GM12878 (cell line): ENCODE measurements at regions not wholly inside any gene's neighbourhood (a gene's known extent, or its start where the extent isn't known, plus 50 kb on each side); places are given as distances from the start of the nearest gene placed in this dataset.

Source experiments
- ATAC-seq: fragments of 200-7000 bp; cut with Tn5 transposase; 3 replicates; pipeline ENCODE4 v1.9.1; 2020; ENCODE audit warnings: mild to moderate bottlenecking, moderate library complexity
- BruUV-seq: library from RNA; stranded (reverse); fragments of 400-500 nt; replicated peaks from 2 replicates; lab custom pipeline; 2021; lab: Mats Ljungman, UMichigan
- CTCF ChIA-PET: fragments of 300-600 bp; sonication (Branson Sonifier 250); formaldehyde crosslinking; extraction: SDS; loops from one replicate; lab custom pipeline; 2021; ENCODE audit warnings: inconsistent platforms; lab: Yijun Ruan, JAX
- POLR2A ChIA-PET: fragments of 350-600 bp; formaldehyde crosslinking; extraction: SDS; loops from one replicate; lab custom pipeline; 2021; ENCODE audit warnings: inconsistent platforms; lab: Charles Lee
- RAD21 ChIA-PET: fragments of 300-600 bp; sonication (Branson Sonifier 250); formaldehyde crosslinking; loops from one replicate; lab custom pipeline; 2023; ENCODE audit warnings: antibody characterized with exemption; ENCODE audit not compliant: unreplicated experiment; lab: Charles Lee
- SMC1A ChIA-PET: fragments of 300-600 bp; sonication (Branson Sonifier 250); formaldehyde crosslinking; loops from one replicate; lab custom pipeline; 2023; ENCODE audit not compliant: unreplicated experiment, uncharacterized antibody; lab: Charles Lee
- DNase-seq: peaks from one replicate; pipeline ENCODE4 v3.0.0-alpha.2; 2011; ENCODE audit warnings: low read depth, low spot score
- FAIRE-seq: peaks from 3 replicates; lab custom pipeline; 2011; peaks lifted over from hg19 to GRCh38; lab: Jason Lieb, UNC
- H2AFZ ChIP-seq: 2 replicates; pipeline ENCODE4 v1.6.0; 2011; ENCODE audit warnings: low read depth, low read length, control low read depth; ENCODE audit not compliant: control insufficient read depth
- H3K27ac ChIP-seq: 2 replicates; pipeline ENCODE4 v1.5.1; 2011; ENCODE audit warnings: control low read depth; ENCODE audit not compliant: control insufficient read depth, insufficient read depth
- H3K27me3 ChIP-seq, 2 experiments: replicated peaks in 1 of 2; 2 replicates each; pipeline versions ENCODE4 v1.6.0 to v1.6.1; 2011; ENCODE audit warnings: low read length in 1 of 2; ENCODE audit not compliant: control insufficient read depth in 2 of 2, insufficient read depth in 2 of 2
- H3K36me3 ChIP-seq, 2 experiments: 2 replicates each; pipeline ENCODE4 v1.5.1; 2011; ENCODE audit warnings: low read length in 1 of 2; ENCODE audit not compliant: control insufficient read depth in 2 of 2, insufficient read depth in 2 of 2
- H3K4me1 ChIP-seq: 2 replicates; pipeline ENCODE4 v1.6.1; 2011; ENCODE audit warnings: mild to moderate bottlenecking, low read length, moderate library complexity, mixed read lengths; ENCODE audit not compliant: control insufficient read depth, insufficient read depth
- H3K4me2 ChIP-seq: 2 replicates; pipeline ENCODE4 v1.6.0; 2011; ENCODE audit warnings: control low read depth; ENCODE audit not compliant: control insufficient read depth, insufficient read depth
- H3K4me3 ChIP-seq: fragments of 200-600 bp; sonication (generic); 2 replicates; pipeline ENCODE4 v1.5.1; 2016
- H3K79me2 ChIP-seq: 2 replicates; pipeline ENCODE4 v1.6.0; 2011; ENCODE audit warnings: low read length; ENCODE audit not compliant: control insufficient read depth, insufficient read depth
- H3K9ac ChIP-seq: 2 replicates; pipeline ENCODE4 v1.8.0; 2011; ENCODE audit warnings: low read length, control low read depth, mixed read lengths; ENCODE audit not compliant: control insufficient read depth, insufficient read depth
- H3K9me3 ChIP-seq: replicated peaks from 3 replicates; pipeline ENCODE4 v1.5.1; 2011; ENCODE audit warnings: mild to moderate bottlenecking, low read length; ENCODE audit not compliant: control insufficient read depth, insufficient read depth
- H4K20me1 ChIP-seq: 2 replicates; pipeline ENCODE4 v1.6.0; 2011; ENCODE audit not compliant: control insufficient read depth, insufficient read depth
- BACH1 ChIP-seq: fragments of 450-650 bp; IDR thresholded peaks from 2 replicates; pipeline ENCODE4 v1.6.1; 2017; ENCODE audit warnings: mild to moderate bottlenecking, borderline replicate concordance
- BMI1 ChIP-seq: fragments of 450-650 bp; IDR thresholded peaks from 2 replicates; pipeline ENCODE4 v1.6.1; 2016; ENCODE audit warnings: mild to moderate bottlenecking, moderate library complexity, borderline replicate concordance
- MEF2B ChIP-seq: fragments of 450-650 bp; IDR thresholded peaks from 2 replicates; pipeline ENCODE4 v1.6.1; 2018; ENCODE audit warnings: mild to moderate bottlenecking, moderate library complexity; ENCODE audit not compliant: partially characterized antibody, poor library complexity, severe bottlenecking
- POU2F2 ChIP-seq: IDR thresholded peaks from 3 replicates; pipeline ENCODE4 v1.6.1; 2011; ENCODE audit warnings: low read depth, mild to moderate bottlenecking, low read length, borderline replicate concordance
- WGBS: methylation state at CpG from one replicate; pipeline ENCODE4 v1.1.6; 2016; ENCODE audit warnings: low lambda C conversion rate; ENCODE audit not compliant: insufficient replicate concordance, insufficient coverage; ENCODE audit errors: missing lambda C conversion rate; 5-methylcytosine and 5-hydroxymethylcytosine counted together
- in situ Hi-C: fragments of 300-500 bp; cut with MboI; formaldehyde crosslinking; loops from 9 replicates; pipeline ENCODE4 v1.14.3; 2018; ENCODE audit warnings: mixed read lengths
- intact Hi-C: fragments of 100-400 bp; cut with micrococcal nuclease; formaldehyde crosslinking; loops from one replicate; pipeline ENCODE4 v1.14.2; 2022; ENCODE audit not compliant: unreplicated experiment
- TF ChIP-seq, protein P1 (sequence below): fragments of 450-650 bp; IDR thresholded peaks from 2 replicates; pipeline ENCODE4 v1.6.1; 2016; ENCODE audit warnings: mild to moderate bottlenecking, moderate library complexity, borderline replicate concordance
- TF ChIP-seq, protein P2 (sequence below): IDR thresholded peaks from 2 replicates; pipeline ENCODE4 v1.6.1; 2011; ENCODE audit warnings: borderline replicate concordance, low read depth, mild to moderate bottlenecking, moderate library complexity, low read length; ENCODE audit not compliant: insufficient read depth, poor library complexity, severe bottlenecking

DNA sequence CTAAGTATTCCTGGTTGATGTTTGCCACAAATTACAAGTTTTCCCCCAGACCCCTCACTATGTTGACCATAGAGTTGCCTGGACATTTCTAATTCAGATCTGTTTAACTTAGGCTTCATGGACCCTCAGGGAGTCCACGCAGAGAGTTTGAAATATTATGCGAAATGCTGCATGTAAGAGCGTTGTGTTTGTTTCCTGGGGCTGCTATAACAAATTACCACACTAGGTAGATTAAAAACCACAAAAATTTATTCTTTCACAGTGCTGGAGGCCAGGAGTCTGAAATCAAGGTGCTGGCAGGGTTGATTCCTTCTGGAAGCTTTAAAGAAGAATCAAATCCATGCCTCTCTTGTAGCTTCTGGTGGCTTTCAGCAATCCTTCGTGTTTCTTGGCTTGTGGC is 177.9 kb upstream of the KITLG start:
- SMC1A ChIA-PET, result no interaction called here
- Histone ChIP-seq H3K36me3 (no peaks in the 10 kb centered on the region), H3K4me2 (no peak overlapping the region), H3K27me3 (no peaks in the 10 kb centered on the region), H3K4me3 (no peak overlapping the region), H3K9me3 (no peaks in the 10 kb centered on the region), H3K27ac (no peak overlapping the region), H4K20me1 (no peaks in the 10 kb centered on the region), H3K4me1 (no peaks in the 10 kb centered on the region), H3K79me2 (no peaks in the 10 kb centered on the region), H2AFZ (no peak overlapping the region), H3K9ac (no peak overlapping the region)
- BruUV-seq, result no TSS peak
- WGBS, result 18% methylated on average over 4 of the region's 4 CpGs
- intact Hi-C loops, result no loop called here
- in situ Hi-C loops, result no loop called here
- DNase-seq (no peak), ATAC-seq (no peak), FAIRE-seq (no peak)
- no peak for TF ChIP-seq MEF2B
- TF ChIP-seq, protein P1, sequence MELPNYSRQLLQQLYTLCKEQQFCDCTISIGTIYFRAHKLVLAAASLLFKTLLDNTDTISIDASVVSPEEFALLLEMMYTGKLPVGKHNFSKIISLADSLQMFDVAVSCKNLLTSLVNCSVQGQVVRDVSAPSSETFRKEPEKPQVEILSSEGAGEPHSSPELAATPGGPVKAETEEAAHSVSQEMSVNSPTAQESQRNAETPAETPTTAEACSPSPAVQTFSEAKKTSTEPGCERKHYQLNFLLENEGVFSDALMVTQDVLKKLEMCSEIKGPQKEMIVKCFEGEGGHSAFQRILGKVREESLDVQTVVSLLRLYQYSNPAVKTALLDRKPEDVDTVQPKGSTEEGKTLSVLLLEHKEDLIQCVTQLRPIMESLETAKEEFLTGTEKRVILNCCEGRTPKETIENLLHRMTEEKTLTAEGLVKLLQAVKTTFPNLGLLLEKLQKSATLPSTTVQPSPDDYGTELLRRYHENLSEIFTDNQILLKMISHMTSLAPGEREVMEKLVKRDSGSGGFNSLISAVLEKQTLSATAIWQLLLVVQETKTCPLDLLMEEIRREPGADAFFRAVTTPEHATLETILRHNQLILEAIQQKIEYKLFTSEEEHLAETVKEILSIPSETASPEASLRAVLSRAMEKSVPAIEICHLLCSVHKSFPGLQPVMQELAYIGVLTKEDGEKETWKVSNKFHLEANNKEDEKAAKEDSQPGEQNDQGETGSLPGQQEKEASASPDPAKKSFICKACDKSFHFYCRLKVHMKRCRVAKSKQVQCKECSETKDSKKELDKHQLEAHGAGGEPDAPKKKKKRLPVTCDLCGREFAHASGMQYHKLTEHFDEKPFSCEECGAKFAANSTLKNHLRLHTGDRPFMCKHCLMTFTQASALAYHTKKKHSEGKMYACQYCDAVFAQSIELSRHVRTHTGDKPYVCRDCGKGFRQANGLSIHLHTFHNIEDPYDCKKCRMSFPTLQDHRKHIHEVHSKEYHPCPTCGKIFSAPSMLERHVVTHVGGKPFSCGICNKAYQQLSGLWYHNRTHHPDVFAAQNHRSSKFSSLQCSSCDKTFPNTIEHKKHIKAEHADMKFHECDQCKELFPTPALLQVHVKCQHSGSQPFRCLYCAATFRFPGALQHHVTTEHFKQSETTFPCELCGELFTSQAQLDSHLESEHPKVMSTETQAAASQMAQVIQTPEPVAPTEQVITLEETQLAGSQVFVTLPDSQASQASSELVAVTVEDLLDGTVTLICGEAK, result no peak
- TF ChIP-seq BACH1, result no peak
- no peak for TF ChIP-seq BMI1
- TF ChIP-seq, protein P2, sequence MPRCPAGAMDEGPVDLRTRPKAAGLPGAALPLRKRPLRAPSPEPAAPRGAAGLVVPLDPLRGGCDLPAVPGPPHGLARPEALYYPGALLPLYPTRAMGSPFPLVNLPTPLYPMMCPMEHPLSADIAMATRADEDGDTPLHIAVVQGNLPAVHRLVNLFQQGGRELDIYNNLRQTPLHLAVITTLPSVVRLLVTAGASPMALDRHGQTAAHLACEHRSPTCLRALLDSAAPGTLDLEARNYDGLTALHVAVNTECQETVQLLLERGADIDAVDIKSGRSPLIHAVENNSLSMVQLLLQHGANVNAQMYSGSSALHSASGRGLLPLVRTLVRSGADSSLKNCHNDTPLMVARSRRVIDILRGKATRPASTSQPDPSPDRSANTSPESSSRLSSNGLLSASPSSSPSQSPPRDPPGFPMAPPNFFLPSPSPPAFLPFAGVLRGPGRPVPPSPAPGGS, result no peak
- TF ChIP-seq POU2F2, result no peak
- RAD21 ChIA-PET, result no interaction called here
- CTCF ChIA-PET, result no interaction called here
- POLR2A ChIA-PET, result no interaction called here
